IMR-90 (cell line): ENCODE measurements at regions not wholly inside any gene's neighbourhood (a gene's known extent, or its start where the extent isn't known, plus 50 kb on each side); places are given as distances from the start of the nearest gene placed in this dataset.

Source experiments
- ATAC-seq: fragments of 200-7000 bp; cut with Tn5 transposase; 2 replicates; pipeline ENCODE4 v1.9.1; 2020; ENCODE audit warnings: low read depth, mild to moderate bottlenecking, moderate library complexity
- BruUV-seq: library from RNA; stranded (reverse); fragments of 400-500 nt; replicated peaks from 2 replicates; lab custom pipeline; 2021; lab: Mats Ljungman, UMichigan
- CTCF ChIA-PET: fragments of 300-600 bp; formaldehyde crosslinking; extraction: SDS; loops from one replicate; lab custom pipeline; 2021; ENCODE audit warnings: antibody characterized with exemption; lab: Yijun Ruan, JAX
- POLR2A ChIA-PET: fragments of 300-600 bp; sonication (Branson Sonifier 250); formaldehyde crosslinking; loops from one replicate; lab custom pipeline; 2022; ENCODE audit warnings: antibody characterized with exemption; ENCODE audit not compliant: unreplicated experiment; lab: Charles Lee
- DNase-seq: peaks from one replicate; pipeline ENCODE4 v3.0.0; 2013
- H2AFZ ChIP-seq: replicated peaks from 2 replicates; pipeline ENCODE3; 2013; ENCODE audit warnings: low read length, mild to moderate bottlenecking; ENCODE audit not compliant: poor library complexity
- H2AK5ac ChIP-seq: 2 replicates; pipeline ENCODE4 v1.6.1; 2013; ENCODE audit warnings: low read depth, low read length, inconsistent platforms
- H2AK9ac ChIP-seq: replicated peaks from 2 replicates; pipeline ENCODE3; 2013; ENCODE audit warnings: mild to moderate bottlenecking, low read depth, low read length, moderate library complexity; ENCODE audit not compliant: poor library complexity
- H2BK120ac ChIP-seq: 2 replicates; pipeline ENCODE4 v1.6.1; 2013; ENCODE audit warnings: low read depth, low read length, inconsistent platforms
- H2BK15ac ChIP-seq: 3 replicates; pipeline ENCODE4 v1.6.1; 2013; ENCODE audit warnings: low read depth, low read length, inconsistent platforms
- H2BK20ac ChIP-seq: 2 replicates; pipeline ENCODE4 v1.6.1; 2013; ENCODE audit warnings: low read depth, mild to moderate bottlenecking, inconsistent platforms, low read length, moderate library complexity
- H2BK5ac ChIP-seq: 2 replicates; pipeline ENCODE4 v1.6.1; 2013; ENCODE audit warnings: mild to moderate bottlenecking, low read depth, low read length, inconsistent platforms; ENCODE audit not compliant: poor library complexity, severe bottlenecking
- H3K14ac ChIP-seq: replicated peaks from 2 replicates; pipeline ENCODE4 v1.6.1; 2013; ENCODE audit warnings: low read depth, low read length, inconsistent platforms
- H3K18ac ChIP-seq: 2 replicates; pipeline ENCODE4 v1.6.1; 2013; ENCODE audit warnings: low read depth, low read length, control low read depth
- H3K23ac ChIP-seq: 2 replicates; pipeline ENCODE4 v1.6.1; 2013; ENCODE audit warnings: low read depth, low read length, inconsistent platforms
- H3K27ac ChIP-seq: 2 replicates; pipeline ENCODE4 v1.5.1; 2013; ENCODE audit warnings: mild to moderate bottlenecking, control low read depth, low read length; ENCODE audit not compliant: insufficient read depth
- H3K27me3 ChIP-seq: 2 replicates; pipeline ENCODE4 v1.6.1; 2013; ENCODE audit warnings: low read length; ENCODE audit not compliant: control insufficient read depth, insufficient read depth
- H3K36me3 ChIP-seq: 2 replicates; pipeline ENCODE4 v1.6.1; 2013; ENCODE audit warnings: low read length, mixed read lengths; ENCODE audit not compliant: control insufficient read depth, insufficient read depth
- H3K4ac ChIP-seq: 2 replicates; pipeline ENCODE4 v1.6.1; 2013; ENCODE audit warnings: low read depth, low read length, inconsistent platforms
- H3K4me1 ChIP-seq: 2 replicates; pipeline ENCODE4 v1.6.1; 2013; ENCODE audit warnings: low read length, mixed read lengths; ENCODE audit not compliant: control insufficient read depth, insufficient read depth
- H3K4me2 ChIP-seq: 2 replicates; pipeline ENCODE4 v1.6.1; 2013; ENCODE audit warnings: low read depth, mild to moderate bottlenecking, control low read depth, low read length, moderate library complexity
- H3K4me3 ChIP-seq: 2 replicates; pipeline ENCODE4 v1.5.1; 2013; ENCODE audit warnings: low read depth, mild to moderate bottlenecking, control low read depth, low read length, moderate library complexity; ENCODE audit not compliant: insufficient read depth
- H3K56ac ChIP-seq: 2 replicates; pipeline ENCODE4 v1.6.1; 2013; ENCODE audit warnings: low read length, inconsistent platforms; ENCODE audit not compliant: insufficient read depth; ENCODE audit errors: extremely low read depth
- H3K79me1 ChIP-seq, 2 experiments: 2 replicates each; pipeline ENCODE4 v1.6.1; 2013; ENCODE audit warnings: low read length in 2 of 2, inconsistent platforms in 1 of 2, low read depth in 1 of 2
- H3K9ac ChIP-seq: 2 replicates; pipeline ENCODE4 v1.6.1; 2013; ENCODE audit warnings: low read depth, low read length, control low read depth
- H3K9me1 ChIP-seq: 2 replicates; pipeline ENCODE4 v1.6.1; 2013; ENCODE audit warnings: low read length, inconsistent platforms; ENCODE audit not compliant: insufficient read depth
- H3K9me3 ChIP-seq: 2 replicates; pipeline ENCODE4 v1.6.1; 2013; ENCODE audit warnings: low read length; ENCODE audit not compliant: control insufficient read depth, insufficient read depth
- H4K20me1 ChIP-seq: 2 replicates; pipeline ENCODE4 v1.6.1; 2013; ENCODE audit warnings: low read length, inconsistent platforms; ENCODE audit not compliant: insufficient read depth
- H4K5ac ChIP-seq: 2 replicates; pipeline ENCODE4 v1.6.1; 2013; ENCODE audit warnings: mild to moderate bottlenecking, low read depth, low read length, control low read depth
- H4K8ac ChIP-seq, 2 experiments: 2 replicates each; pipeline ENCODE4 v1.6.1; 2013; ENCODE audit warnings: low read depth in 2 of 2, low read length in 2 of 2, control low read depth in 1 of 2, inconsistent platforms in 1 of 2
- H4K91ac ChIP-seq: 2 replicates; pipeline ENCODE4 v1.6.1; 2013; ENCODE audit warnings: low read depth, low read length, inconsistent platforms; ENCODE audit not compliant: insufficient read depth
- CTCF ChIP-seq: conservative IDR thresholded peaks from 2 replicates; pipeline ENCODE4 v1.5.1; 2012; ENCODE audit warnings: mild to moderate bottlenecking, low read depth, low read length, improper control_type of control experiment
- RFX5 ChIP-seq: IDR thresholded peaks from 2 replicates; pipeline ENCODE4 v1.8.0; 2012; ENCODE audit warnings: low read depth, mild to moderate bottlenecking, low read length, moderate library complexity
- WGBS, 2 experiments: methylation state at CpG; one replicate each; pipeline versions ENCODE4 v1.1.5 to v1.1.7; 2013; ENCODE audit warnings: missing lambda C conversion rate in 2 of 2; ENCODE audit not compliant: insufficient read length in 1 of 2; ENCODE audit errors: extremely low coverage in 2 of 2; 5-methylcytosine and 5-hydroxymethylcytosine counted together
- dilution Hi-C: fragments of 300-500 bp; cut with HindIII; formaldehyde crosslinking; loops from one replicate; pipeline ENCODE4 v1.14.3; 2018; ENCODE audit warnings: low sequenced_read_pairs; ENCODE audit not compliant: unreplicated experiment
- in situ Hi-C: fragments of 300-500 bp; cut with MboI; formaldehyde crosslinking; loops from 3 replicates; pipeline ENCODE4 v1.14.3; 2019; ENCODE audit warnings: low sequenced_read_pairs, inconsistent platforms, mixed read lengths
- intact Hi-C: fragments of 100-400 bp; cut with micrococcal nuclease; formaldehyde crosslinking; loops from 2 replicates; pipeline ENCODE4 v1.10.0; 2022

DNA sequence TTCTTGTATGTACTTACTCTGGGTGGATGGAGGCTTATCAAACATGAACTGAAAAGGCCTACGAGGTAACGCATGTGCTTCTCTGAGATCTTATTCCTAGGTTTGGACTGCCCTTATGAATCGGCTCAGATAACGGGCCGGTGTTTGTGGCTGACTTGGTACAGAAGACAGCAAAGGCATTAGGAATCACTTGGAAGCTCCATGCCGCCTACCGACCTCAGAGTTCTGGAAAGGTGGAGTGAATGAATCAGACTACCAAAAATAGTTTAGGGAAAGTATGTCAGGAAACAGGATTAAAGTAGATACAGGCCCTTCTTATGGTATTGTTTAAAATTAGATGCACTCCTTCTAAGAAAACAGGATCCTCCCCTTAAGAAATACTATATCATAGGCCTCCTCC, 172.4 kb upstream of the PCDH9 start:
- Histone ChIP-seq H3K56ac (no peak overlapping the region), H2AFZ (no peak overlapping the region), H3K4me1 (no peaks in the 10 kb centered on the region), H3K79me1 (no peaks in the 10 kb centered on the region), H2BK15ac (no peak overlapping the region), H4K8ac (no peak overlapping the region), H3K27ac (no peak overlapping the region), H2BK5ac (no peak overlapping the region), H4K20me1 (no peaks in the 10 kb centered on the region), H3K23ac (no peak overlapping the region), H3K4me3 (no peak overlapping the region), H3K9ac (no peak overlapping the region), H3K14ac (no peak overlapping the region), H3K9me1 (no peaks in the 10 kb centered on the region), H4K91ac (no peak overlapping the region), H2AK5ac (no peak overlapping the region), H3K4me2 (no peak overlapping the region), H3K18ac (no peak overlapping the region), H3K27me3 (no peaks in the 10 kb centered on the region), H3K4ac (no peak overlapping the region), H2BK120ac (no peak overlapping the region), H2AK9ac (no peak overlapping the region), H3K9me3 (no peaks in the 10 kb centered on the region), H2BK20ac (no peak overlapping the region), H3K36me3 (no peaks in the 10 kb centered on the region), H4K5ac (no peak overlapping the region)
- dilution Hi-C loops: no loop called here
- in situ Hi-C loops: no loop called here
- POLR2A ChIA-PET: no interaction called here
- DNase-seq (no peak), ATAC-seq (no peak)
- WGBS, 2 experiments: 100% methylated on average over 2 of the region's 7 CpGs; no CpG with 5 or more reads in 1 of the 2 experiments
- intact Hi-C loops: no loop called here
- CTCF ChIA-PET: no interaction called here
- BruUV-seq: no TSS peak
- TF ChIP-seq RFX5 (no peak), CTCF (no peak)
